Ishikawa (cell line): ENCODE measurements at regions not wholly inside any gene's neighbourhood (a gene's known extent, or its start where the extent isn't known, plus 50 kb on each side); places are given as distances from the start of the nearest gene placed in this dataset.

Experiments used
- CEBPB ChIP-seq: IDR thresholded peaks from 2 replicates; pipeline ENCODE4 v1.6.1; 2012
- EGR1 ChIP-seq: IDR thresholded peaks from 2 replicates; pipeline ENCODE4 v1.6.1; 2012
- EP300 ChIP-seq: IDR thresholded peaks from 2 replicates; pipeline ENCODE4 v1.6.1; 2012; ENCODE audit warnings: borderline replicate concordance
- NFIC ChIP-seq: IDR thresholded peaks from 2 replicates; pipeline ENCODE4 v1.6.1; 2012
- TAF1 ChIP-seq: IDR thresholded peaks from 2 replicates; pipeline ENCODE4 v1.6.1; 2012; ENCODE audit warnings: low read depth, mild to moderate bottlenecking
- TEAD4 ChIP-seq: IDR thresholded peaks from 2 replicates; pipeline ENCODE4 v1.6.1; 2012
- ZBTB7A ChIP-seq: IDR thresholded peaks from 2 replicates; pipeline ENCODE4 v1.6.1; 2012; ENCODE audit warnings: low read depth
- TF ChIP-seq, protein P1 (sequence below): IDR thresholded peaks from 2 replicates; pipeline ENCODE4 v1.6.1; 2012

DNA sequence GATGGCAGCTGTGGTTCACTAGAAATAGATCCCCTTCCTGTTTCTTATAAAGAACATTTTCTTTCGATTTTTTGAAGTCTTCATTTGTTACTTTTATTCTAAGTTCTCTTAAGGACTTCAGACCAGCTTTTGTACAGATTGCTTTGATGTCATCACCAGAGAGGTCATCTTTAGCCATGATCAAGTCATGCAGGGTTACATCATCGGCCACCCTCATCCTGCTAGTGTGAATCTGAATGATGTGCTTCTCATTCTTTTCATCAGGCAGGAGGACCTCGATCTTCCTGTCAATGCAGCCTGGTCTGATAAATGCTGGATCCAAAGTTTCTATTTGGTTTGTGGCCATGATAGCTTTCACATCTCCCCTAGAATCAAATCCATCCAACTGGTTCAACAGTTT lies 706.7 kb downstream of the RERGL start:
- TF ChIP-seq, protein P1, sequence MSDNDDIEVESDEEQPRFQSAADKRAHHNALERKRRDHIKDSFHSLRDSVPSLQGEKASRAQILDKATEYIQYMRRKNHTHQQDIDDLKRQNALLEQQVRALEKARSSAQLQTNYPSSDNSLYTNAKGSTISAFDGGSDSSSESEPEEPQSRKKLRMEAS, result no peak
- TF ChIP-seq TEAD4 (no peak), EP300 (no peak), CEBPB (no peak), EGR1 (no peak), TAF1 (no peak), ZBTB7A (no peak), NFIC (no peak)
